Non-pigmented ciliary epithelial cell (primary cell): ENCODE measurements at regions not wholly inside any gene's neighbourhood (a gene's known extent, or its start where the extent isn't known, plus 50 kb on each side); places are given as distances from the start of the nearest gene placed in this dataset.

Source experiments
- DNase-seq: peaks from one replicate; pipeline ENCODE4 v3.0.0-alpha.2; 2010; ENCODE audit warnings: low read depth

DNA sequence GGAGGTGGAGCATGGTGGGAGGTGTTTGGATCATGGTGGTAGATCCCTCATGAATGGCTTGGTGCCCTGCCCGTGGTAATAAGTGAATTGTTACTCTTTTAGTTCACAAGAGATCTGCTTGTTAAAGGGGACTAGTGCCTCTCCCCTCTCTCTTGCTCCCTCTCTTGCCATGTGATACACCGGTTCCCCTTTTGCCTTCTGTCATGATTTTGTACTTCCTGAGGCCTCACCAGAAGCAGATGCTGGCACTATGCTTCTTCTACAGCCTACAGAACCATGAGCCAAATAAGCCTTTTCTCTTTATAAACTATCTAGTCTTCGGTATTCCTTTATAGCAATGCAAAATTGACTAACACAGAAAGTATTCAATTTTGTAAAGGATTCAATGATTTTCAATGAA is 817.1 kb downstream of the TLR4 start:
- DNase-seq, result no peak

DNA sequence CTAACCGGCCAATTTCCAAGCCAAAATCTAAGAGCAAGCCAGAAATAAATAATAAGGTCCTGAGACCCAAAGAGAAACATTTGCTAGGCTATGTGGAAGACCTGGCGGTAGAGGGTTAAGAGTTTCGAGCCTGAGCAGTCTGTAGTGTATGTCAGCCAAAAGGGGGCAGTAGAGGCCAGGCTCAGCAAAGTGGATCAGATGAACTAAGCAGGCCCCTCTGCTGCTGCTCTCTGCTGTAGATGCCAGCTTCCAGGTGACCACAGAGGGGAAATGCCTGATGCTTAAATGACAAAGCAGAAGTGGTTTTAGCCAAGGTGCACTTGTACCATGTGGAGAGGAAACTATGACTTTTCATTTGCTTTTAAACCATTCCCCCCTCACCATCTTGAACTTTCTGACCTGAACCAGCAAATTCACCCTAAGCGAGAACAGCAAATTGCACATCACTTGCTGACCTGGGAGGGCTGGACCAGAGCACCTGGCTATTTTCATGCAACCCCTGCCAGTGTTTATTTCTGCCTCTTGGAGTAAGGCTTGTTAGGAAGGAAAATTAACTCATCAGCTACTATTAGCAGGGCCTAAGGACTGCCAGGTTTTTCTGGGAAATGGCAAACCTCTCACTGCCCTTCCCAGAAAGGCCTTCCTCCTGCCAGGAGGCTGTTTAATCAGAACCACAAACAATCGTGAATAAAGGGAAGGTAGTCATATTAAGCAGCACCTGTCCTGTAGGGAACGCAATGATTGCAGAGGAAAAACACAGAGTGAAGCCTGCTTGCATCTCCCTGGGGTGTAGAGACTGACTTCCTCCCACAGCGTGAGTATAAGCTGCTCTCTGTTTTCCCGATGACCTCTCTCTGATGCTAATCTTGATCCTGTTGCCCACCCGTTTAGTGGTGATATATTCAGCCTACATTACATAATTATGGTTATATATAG is 818.2 kb downstream of the TLR4 start:
- DNase-seq, result peak; percentile 18

DNA sequence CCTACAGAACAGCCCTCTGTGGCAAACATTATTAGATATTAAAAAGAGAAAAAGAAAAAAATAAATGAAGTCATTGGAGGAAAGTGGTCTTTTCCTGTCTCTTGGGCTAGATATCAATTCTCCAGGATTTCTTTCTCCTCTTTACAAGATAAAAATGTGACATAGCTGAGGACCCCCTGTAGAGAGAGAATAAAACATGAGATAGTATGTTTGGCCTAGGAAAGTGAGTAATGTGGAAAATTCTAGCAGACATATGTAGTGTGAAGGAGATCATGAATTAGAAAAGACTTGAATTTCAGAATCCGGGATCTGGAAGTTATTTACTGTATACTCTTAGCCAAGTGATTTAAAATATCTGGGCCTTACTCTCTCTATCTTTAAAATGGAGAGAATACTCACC is 823.1 kb downstream of the TLR4 start:
- DNase-seq, result no peak

DNA sequence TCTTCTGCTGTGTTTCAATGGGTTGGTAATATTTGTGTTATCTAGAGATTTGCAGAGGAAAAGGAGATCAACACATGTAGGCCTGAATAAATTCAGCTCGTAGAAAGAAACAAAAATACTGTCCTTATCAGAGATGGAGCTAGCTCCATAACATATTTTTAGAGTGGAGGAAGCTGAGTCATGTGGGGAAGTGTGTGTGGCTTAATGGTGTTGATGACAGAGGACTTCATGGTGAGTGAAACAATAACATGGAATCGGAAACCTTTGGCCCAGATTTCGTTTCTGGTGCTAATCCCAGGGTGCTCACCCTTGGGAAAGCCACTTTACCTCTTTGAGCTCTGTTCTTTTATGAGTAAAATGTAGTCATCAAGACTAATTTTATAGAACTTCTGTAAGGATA is 825.0 kb downstream of the TLR4 start:
- DNase-seq, result peak; percentile 20

DNA sequence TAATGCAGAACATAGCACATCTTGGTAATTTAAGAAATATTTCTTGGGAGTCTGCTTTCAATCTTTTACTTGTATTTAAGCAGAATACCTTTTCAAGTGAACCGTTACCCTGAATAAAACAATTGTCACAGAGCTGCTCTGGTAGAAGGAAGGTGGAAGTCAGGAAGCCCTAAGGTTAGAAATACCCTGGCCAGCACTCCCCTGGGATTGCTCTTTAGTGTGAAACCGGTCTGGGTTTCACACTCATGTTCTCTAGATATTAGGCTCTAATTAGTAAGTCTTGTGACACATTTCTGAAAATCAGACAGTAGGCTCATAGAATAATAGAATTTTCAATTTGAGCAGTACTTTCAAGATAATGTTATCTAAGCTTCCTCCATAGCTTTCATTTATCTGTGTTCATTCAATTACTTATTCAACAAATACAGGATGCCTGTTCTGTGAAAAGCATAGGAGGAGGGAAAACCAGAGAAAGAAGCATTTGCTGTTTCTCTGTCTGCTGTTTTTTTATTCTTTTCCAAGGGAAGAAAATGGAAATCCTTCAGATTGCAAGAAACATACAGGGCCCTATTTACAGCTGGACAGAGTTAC is 825.5 kb downstream of the TLR4 start:
- no peak for DNase-seq

DNA sequence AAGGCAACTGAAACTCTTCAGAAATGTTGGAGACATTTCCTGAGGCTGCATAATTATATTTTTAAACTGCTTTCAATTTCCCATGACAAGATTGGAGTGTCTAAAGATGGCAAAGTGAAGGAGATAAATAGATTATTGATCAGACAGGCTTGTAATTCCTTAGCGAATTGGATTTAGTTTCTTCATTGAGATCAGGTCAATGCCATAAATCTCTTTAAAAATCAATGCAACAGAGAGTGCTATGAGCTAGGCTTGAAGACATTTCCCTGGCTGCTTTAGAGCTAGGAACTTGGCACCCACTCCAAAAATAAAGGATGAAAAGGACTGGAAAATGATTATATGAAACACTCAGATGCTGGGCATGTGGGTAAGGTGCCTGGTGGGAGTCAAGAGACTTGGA is 828.4 kb downstream of the TLR4 start:
- no peak for DNase-seq

DNA sequence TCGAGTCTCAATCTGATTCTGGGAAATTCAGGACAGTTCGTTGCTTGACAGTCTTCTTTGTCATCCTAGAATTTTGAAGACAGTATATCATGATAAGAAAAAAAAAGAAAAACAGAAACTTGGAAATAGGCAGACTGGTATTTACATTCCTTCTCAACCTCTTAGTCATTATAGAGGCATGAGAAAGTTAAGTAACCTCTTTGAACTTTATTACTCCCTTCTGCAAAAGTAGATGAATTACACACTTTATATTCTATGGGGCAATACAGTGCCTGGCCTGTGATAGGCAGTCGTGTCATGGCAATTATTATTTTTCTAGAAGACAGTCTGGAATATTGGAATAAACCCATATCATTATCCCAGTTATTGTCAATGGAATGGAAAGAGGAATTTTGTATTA is 828.9 kb downstream of the TLR4 start:
- DNase-seq, result no peak

DNA sequence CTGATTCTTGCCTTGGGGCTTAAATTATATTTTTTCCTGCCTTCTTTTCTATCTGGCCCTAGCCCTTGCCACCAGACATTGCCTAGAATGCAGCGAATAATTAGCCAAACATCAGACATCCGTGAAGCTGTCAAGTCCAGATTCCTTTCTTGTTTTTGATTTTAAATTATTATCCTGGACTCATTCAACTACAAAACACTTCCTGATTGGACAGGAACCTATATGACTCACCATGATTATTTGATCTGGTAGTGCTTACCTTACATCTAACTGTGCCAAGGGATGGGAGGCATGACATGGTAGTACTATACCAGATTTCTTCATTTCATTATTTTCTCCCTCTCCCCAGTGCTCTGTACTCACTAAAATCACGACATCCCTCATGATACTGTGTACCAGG is 829.6 kb downstream of the TLR4 start:
- DNase-seq, result no peak

DNA sequence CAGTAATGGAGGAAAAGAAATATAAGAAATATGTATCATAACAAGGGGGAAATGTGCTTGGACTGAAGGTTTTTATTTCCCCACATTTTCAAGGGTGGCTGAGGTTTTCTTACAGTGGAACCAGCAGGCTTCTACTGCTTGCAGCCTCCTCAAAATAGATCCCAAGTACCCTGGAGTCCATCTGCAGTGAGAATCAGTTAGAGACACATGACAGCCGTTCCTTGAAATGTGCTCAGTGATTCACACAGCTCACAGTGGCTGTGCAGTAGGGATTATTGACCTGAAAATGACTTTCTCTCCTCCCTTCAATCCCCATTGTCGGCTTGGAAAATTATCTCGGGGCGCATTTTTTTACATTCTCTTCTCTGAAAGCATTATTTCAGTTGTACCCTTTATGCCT is 832.0 kb downstream of the TLR4 start:
- DNase-seq, result no peak

DNA sequence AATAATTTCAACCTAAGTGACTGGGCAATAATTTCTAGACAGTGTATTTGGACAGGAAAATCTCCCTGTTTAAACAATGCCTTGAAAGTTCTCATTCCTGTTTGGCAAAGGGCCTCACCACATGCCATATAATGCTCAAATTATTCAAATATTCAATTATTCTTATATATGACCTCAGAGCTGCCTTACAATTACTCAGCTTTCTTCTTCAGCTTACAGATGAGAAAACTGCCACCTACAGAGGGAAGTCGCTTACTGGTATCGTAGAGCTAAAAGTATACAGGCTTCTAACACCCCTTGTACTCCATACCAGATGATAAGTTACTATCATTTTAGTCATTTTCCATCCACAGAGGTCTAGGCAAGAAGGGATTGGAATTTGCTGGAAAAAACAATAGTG is 830.3 kb downstream of the BRINP1 start:
- no peak for DNase-seq

DNA sequence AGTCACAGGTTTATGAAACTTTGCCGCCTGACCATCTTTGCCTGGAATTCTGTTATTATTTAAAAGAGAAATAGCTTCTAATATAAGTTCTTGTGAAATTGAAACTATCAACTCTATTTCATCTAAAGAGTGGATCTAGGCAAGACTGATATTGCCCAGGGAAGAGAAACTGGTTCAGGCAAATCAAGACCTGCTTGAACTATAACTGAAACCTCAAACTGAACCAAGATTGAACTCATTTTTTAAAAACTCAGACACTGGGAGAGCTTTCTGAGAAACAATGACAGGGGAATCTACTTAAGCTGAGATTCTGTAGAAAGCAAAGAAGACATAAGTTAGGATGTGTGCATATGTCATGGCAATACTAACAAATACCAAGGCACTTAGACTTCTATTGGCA is 815.8 kb downstream of the BRINP1 start:
- DNase-seq, result no peak

DNA sequence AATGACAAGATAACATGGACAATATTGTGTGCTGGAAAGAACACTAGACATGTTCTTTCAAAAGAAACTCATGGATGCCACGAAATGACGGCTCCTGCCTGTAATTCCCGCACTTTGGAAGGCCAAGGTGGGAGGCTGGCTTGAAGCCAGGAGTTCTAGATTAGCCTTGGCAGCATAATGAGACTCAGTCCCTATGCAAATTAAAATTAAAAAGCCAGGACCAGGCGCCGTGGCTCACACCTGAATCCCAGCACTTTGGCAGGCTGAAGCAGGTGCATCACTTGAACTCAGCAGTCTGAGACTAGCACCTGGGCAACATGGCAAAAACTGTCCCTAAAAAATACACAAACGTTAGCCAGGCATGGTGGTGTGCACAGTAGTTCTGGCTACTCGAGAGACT is 814.2 kb downstream of the BRINP1 start:
- DNase-seq, result no peak

DNA sequence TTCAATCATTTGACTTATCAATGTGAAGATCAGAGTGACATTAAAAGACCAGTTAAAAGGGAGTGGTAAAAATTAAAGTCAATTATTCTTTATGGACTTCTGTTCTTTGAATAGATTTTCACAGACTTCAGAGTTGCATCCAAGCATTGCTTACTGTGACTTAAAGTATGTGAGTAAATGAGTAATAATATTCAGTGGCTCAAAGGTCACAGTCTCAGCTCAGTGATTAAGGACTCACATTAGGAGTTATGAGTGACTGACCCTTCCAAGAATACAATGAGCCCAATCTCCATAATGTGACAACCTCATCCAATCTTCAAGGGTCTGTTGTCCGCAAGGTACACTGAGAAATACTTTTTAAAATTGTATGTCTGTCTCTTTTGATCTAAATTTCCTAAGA is 811.2 kb downstream of the BRINP1 start:
- DNase-seq, result no peak

DNA sequence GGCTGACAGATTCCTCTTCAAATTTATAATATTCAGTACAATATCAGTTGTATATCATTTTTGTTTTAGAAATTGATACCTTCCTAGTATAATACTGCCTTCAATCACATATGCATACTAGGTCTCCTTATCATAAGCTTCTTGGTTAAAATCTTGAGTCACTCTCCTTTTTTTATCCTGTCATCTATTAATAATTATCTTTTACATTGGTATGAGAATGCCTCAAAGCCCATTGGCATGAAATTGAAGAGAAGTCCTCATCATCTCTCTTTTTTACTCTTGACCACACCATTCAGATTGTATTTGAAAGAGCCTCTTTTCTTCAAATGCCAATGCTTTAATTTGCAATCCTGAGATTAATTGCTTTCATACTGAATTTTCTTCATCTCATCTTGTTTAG is 810.3 kb downstream of the BRINP1 start:
- no peak for DNase-seq

DNA sequence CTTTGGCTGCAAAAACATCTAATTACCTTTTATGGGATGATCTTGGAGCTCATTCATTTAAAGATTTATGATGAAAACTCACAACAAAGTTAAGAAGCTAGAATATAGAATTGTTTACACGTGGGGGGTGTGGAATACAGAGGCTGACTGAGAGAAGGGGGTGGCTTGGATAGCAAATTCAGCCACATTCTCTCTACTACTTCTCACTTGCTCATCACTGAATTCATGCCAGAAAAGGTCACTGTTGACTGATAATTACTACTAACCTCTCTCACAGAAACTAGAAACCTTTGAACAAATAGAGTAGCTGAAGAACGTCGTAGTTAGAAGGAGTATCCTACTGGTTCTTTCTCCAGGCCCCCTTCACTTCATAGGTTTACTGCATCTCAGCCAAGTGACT is 808.2 kb downstream of the BRINP1 start:
- DNase-seq, result no peak

DNA sequence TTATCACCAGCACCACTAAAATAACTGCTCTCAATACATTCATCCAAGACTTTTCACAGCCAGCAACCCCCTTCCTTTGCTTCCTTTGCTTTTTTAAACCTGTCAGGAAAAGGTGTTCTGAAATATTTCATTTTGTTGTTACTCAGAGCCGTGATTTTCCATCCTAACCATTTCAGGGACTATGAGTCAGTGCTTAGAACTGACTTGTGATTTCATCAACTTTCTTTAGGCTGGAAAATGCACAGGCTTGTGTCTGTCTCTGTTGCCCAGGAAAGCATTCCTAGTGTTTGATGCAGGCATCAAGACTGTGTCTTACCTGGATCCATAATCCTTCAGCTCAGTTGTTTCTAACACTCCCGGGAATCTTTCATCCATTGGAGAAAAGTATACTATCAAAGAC is 805.6 kb downstream of the BRINP1 start:
- DNase-seq, result no peak

DNA sequence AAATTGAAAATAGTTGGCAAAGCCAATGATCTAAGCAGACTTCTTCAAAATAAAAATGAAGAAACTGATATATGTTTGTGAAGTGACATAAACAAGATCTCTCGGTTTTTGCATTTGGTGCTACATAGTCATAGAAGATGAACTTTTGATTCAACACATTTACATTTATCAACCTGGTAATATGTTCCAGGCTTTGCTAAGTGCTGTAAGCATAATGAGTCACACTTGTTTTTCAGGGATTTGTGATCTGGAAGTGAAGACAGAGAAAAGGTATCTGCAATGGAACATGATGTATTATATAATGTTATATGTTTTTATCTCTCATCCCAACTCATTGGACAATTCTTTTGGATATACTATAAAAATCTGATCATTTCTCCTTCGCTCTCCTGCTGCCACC is 801.4 kb downstream of the BRINP1 start:
- no peak for DNase-seq

DNA sequence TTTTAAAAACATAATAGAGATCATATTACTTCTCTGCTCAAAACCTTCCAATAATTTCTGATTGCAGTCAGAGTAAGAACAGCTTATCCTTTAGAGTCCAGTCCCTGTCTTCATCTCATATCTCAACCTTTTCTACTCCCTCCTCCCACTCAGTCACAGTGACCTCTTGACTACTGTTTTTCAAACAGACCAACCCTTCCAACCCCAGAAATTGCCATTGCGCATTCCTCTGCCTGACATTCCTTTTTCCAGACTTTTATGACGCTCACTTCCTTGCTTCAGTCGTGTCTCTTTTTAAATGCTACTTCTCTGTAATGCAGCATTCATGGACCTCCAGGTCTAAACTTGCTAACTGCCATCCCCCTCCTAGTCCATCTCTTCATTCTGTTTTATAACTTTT is 800.5 kb downstream of the BRINP1 start:
- no peak for DNase-seq

DNA sequence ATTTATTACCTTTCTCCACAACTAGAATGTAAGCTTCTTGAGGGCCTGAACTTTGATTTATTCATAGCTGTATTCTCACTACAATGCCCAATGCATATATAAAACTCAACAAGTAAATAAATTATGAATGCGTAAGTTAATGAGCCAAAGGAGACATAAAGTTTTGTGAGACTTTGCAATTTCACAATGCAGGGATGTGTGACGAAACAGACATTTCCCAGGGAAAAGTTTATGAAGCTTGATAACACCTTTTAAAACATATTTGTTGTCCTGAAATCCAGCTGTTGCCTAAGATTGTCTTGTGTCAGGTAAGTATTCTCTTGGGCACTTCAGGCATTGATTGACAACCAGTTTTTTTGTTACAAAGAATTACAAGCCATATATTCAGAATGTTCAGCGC is 800.1 kb downstream of the BRINP1 start:
- DNase-seq, result no peak

DNA sequence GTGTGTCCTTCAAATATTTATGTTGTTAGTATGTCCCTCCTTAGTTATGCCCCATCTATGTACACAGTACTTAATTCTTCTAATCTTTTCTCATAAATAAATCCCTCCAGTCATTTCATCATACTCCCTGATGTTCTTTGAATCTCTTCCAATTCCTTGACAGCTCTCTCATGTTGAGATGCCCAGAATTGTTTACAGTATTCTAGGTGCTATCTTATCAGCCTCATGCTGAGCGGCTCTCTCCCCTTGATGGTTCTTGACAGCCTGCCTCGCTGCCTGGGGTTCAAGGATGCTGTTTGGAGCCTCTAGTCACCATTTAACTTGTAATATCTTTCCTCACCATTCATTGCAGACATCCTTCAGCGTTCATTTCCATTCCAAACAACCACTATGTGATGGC is 799.2 kb downstream of the BRINP1 start:
- no peak for DNase-seq

DNA sequence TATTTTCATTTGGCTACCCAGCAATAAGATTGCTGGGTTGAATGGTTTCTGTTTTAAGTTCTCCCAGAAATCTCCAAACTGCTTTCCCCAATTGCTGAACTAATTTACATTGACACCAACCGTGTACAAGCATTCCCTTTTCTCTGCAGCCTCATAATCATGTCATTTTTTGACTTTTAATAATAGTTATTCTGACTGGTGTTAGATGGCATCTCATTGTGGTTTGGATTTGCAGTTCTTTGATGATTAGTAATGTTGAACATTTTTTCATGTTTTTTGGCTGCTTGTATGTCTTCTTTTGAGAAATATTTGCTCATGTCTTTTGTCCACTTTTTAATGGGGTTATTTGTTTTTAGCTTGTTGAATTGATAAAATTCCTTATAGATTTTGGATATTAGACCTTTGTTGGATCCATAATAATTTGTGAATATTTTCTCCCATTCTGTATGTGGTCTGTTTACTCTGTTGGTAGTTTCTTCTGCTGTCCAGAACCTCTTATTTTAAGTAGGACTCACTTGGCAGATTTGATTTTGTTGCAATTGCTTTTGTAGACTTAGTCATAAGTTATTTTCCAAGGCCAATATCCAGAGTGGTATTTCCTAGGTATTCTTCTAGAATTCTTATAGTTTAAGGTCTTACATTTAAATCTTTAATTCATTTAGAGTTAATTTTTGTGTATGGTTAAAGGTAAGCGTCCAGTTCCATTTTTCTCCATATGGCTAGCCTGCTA is 793.7 kb downstream of the BRINP1 start:
- DNase-seq, result no peak

DNA sequence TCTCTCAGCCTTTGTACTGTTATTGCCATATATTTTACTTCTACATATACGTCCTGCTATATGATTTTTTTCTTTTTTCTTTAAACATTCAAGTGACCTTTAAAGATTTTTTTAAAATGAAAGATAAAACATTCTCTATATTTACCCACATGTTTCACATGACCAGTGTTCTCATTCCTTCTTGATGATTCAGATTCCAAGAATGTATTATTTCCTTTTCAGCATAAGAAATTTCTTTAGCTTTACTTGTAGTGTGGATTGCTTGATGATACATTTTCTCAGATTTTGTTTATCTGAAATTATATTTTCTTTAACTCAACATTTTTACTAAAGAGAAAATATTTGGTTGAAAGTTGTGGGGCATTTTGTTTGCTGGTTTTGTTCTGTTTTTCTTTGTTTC is 792.1 kb downstream of the BRINP1 start:
- DNase-seq, result peak; percentile 37

DNA sequence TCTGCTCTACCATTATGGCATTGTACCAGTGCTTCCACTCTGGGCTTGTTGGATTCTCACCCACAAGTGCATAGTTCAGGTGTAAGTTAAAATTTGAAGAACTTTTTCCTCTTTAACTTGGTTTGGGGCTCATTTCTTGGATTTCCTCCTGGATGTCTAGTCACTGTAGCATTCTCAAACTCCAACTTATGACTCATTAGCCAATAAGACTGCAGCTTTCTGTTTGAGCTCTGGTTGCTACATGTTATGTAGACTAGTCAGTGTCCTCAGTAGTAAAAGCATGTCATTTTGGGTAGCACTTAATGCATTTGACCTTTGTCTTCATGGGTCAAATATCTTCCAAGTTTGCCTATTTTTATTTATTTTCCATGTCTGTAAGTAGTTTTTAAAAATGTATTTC is 790.8 kb downstream of the BRINP1 start:
- DNase-seq, result peak; percentile 60
